ENCODE measurements at regions not wholly inside any gene's neighbourhood (a gene's known extent, or its start where the extent isn't known, plus 50 kb on each side); places are given as distances from the start of the nearest gene placed in this dataset.
A peak's percentile ranks its signal among the peaks of the same experiment; 100 is the strongest.

GRCh38 chr1:194159941-194160340, 973.5 kb upstream of the B3GALT2 start:
- Mint-ChIP-seq H3K27me3 (ENCODE audit: insufficient read depth) (no peaks in the 10 kb centered on the region), H3K36me3 (ENCODE audit: low read depth) (no peaks in the 10 kb centered on the region), H3K27ac (no peak overlapping the region), H3K4me3 (no peak overlapping the region), H3K9me3 (peaks cover 7% of the 10 kb centered on the region; the same call in 1 of the 2 replicates), H3K4me1 (ENCODE audit: low read depth) (peaks cover 6% of the 10 kb centered on the region; the same call in 1 of the 2 replicates)
- peak; percentile 64; the same call in 1 of the 2 replicates for TF ChIP-seq CTCF (IDR thresholded peaks at IDR 0.05)
- DNase-seq = peak; percentile 6

GRCh38 chr1:194155962-194156361, 969.5 kb upstream of the B3GALT2 start:
- H3K9me3 Mint-ChIP-seq = peaks cover 7% of the 10 kb centered on the region; the same call in 1 of the 2 replicates
- peaks cover 4% of the 10 kb centered on the region; the same call in 1 of the 2 replicates for H3K4me1 Mint-ChIP-seq (ENCODE audit: low read depth)
- no peak for DNase-seq
- no peaks in the 10 kb centered on the region for H3K36me3 Mint-ChIP-seq (ENCODE audit: low read depth)
- no peak overlapping the region for H3K27ac Mint-ChIP-seq
- H3K4me3 Mint-ChIP-seq = no peak overlapping the region
- TF ChIP-seq CTCF (IDR thresholded peaks at IDR 0.05) = no peak
- no peaks in the 10 kb centered on the region for H3K27me3 Mint-ChIP-seq (ENCODE audit: insufficient read depth)

GRCh38 chr1:194151056-194151455, 964.6 kb upstream of the B3GALT2 start:
- peak overlapping the region; percentile 51 for H3K27ac Mint-ChIP-seq
- no peak for TF ChIP-seq CTCF (IDR thresholded peaks at IDR 0.05)
- no peaks in the 10 kb centered on the region for H3K9me3 Mint-ChIP-seq
- peak overlapping the region; percentile 83 for H3K4me3 Mint-ChIP-seq
- H3K36me3 Mint-ChIP-seq (ENCODE audit: low read depth) = no peaks in the 10 kb centered on the region
- H3K27me3 Mint-ChIP-seq (ENCODE audit: insufficient read depth) = no peaks in the 10 kb centered on the region
- peaks cover 13% of the 10 kb centered on the region; the same call in 1 of the 2 replicates for H3K4me1 Mint-ChIP-seq (ENCODE audit: low read depth)
- no peak for DNase-seq

- no peak for DNase-seq
- no peaks in the 10 kb centered on the region for H3K27me3 Mint-ChIP-seq (ENCODE audit: insufficient read depth)
- TF ChIP-seq CTCF (IDR thresholded peaks at IDR 0.05) = no peak
- no peaks in the 10 kb centered on the region for H3K36me3 Mint-ChIP-seq (ENCODE audit: low read depth)
- peaks cover 13% of the 10 kb centered on the region; the same call in 1 of the 2 replicates for H3K4me1 Mint-ChIP-seq (ENCODE audit: low read depth)
- no peaks in the 10 kb centered on the region for H3K9me3 Mint-ChIP-seq
- H3K4me3 Mint-ChIP-seq = no peak overlapping the region
- no peak overlapping the region for H3K27ac Mint-ChIP-seq
Observed at GRCh38 chr1:194150242-194150641, 963.8 kb upstream of the B3GALT2 start.

GRCh38 chr1:194133152-194133551, 946.7 kb upstream of the B3GALT2 start:
- no peak for TF ChIP-seq CTCF (IDR thresholded peaks at IDR 0.05)
- Mint-ChIP-seq H3K36me3 (ENCODE audit: low read depth) (no peaks in the 10 kb centered on the region), H3K27me3 (ENCODE audit: insufficient read depth) (no peaks in the 10 kb centered on the region), H3K9me3 (no peaks in the 10 kb centered on the region), H3K27ac (no peak overlapping the region), H3K4me3 (no peak overlapping the region), H3K4me1 (ENCODE audit: low read depth) (no peaks in the 10 kb centered on the region)
- DNase-seq = no peak

- H3K4me3 Mint-ChIP-seq = no peak overlapping the region
- H3K36me3 Mint-ChIP-seq (ENCODE audit: low read depth) = no peaks in the 10 kb centered on the region
- TF ChIP-seq CTCF (IDR thresholded peaks at IDR 0.05) = no peak
- no peak for DNase-seq
- H3K9me3 Mint-ChIP-seq = no peaks in the 10 kb centered on the region
- H3K4me1 Mint-ChIP-seq (ENCODE audit: low read depth) = no peaks in the 10 kb centered on the region
- H3K27ac Mint-ChIP-seq = no peak overlapping the region
- H3K27me3 Mint-ChIP-seq (ENCODE audit: insufficient read depth) = no peaks in the 10 kb centered on the region
Observed at GRCh38 chr1:194118086-194118485, 931.7 kb upstream of the B3GALT2 start.
